Neural cell (in vitro differentiated cells): ENCODE measurements at regions not wholly inside any gene's neighbourhood (a gene's known extent, or its start where the extent isn't known, plus 50 kb on each side); places are given as distances from the start of the nearest gene placed in this dataset.

Experiments
- EP300 ChIP-seq: fragments of 450-650 bp; conservative IDR thresholded peaks from 2 replicates; pipeline ENCODE4 v1.6.1; 2014; ENCODE audit warnings: antibody characterized with exemption, mild to moderate bottlenecking, moderate library complexity; ENCODE audit not compliant: poor library complexity, severe bottlenecking
- MXI1 ChIP-seq: fragments of 450-650 bp; conservative IDR thresholded peaks from 2 replicates; pipeline ENCODE4 v1.6.1; 2014; ENCODE audit warnings: antibody characterized with exemption, mild to moderate bottlenecking; ENCODE audit not compliant: poor library complexity, severe bottlenecking
- POLR2AphosphoS5 ChIP-seq: IDR thresholded peaks from 2 replicates; pipeline ENCODE4 v1.6.1; 2012
- RAD21 ChIP-seq: fragments of 450-650 bp; conservative IDR thresholded peaks from 2 replicates; pipeline ENCODE4 v1.6.1; 2014; ENCODE audit warnings: antibody characterized with exemption, mild to moderate bottlenecking, moderate library complexity
- TF ChIP-seq, protein P1 (sequence below): fragments of 450-650 bp; IDR thresholded peaks from 2 replicates; pipeline ENCODE4 v1.5.1; 2014; ENCODE audit warnings: antibody characterized with exemption, mild to moderate bottlenecking, moderate library complexity; ENCODE audit not compliant: poor library complexity, severe bottlenecking
- TF ChIP-seq, protein P2 (sequence below): IDR thresholded peaks from 2 replicates; pipeline ENCODE4 v1.6.1; 2012; ENCODE audit warnings: borderline replicate concordance

DNA sequence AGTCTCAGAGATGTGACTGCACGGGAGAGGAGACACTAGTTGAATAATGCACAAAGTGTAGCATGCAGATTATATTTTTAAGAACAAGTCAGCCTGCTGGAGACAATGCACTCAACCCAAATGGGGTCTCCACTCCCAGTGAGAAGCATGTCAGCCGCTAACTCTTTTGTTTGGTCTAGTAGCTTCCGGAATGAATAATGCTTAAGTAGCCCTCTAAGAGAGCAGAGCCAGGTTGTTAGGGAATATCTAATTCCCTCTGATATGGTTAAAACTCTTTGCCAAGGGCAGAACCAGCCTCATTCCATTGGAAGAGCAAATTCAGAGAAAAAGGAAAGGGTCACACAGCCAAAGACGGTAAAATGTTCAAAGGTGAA is 80.4 kb downstream of the DAD1 start:
- TF ChIP-seq POLR2AphosphoS5: no peak
- TF ChIP-seq, protein P1, sequence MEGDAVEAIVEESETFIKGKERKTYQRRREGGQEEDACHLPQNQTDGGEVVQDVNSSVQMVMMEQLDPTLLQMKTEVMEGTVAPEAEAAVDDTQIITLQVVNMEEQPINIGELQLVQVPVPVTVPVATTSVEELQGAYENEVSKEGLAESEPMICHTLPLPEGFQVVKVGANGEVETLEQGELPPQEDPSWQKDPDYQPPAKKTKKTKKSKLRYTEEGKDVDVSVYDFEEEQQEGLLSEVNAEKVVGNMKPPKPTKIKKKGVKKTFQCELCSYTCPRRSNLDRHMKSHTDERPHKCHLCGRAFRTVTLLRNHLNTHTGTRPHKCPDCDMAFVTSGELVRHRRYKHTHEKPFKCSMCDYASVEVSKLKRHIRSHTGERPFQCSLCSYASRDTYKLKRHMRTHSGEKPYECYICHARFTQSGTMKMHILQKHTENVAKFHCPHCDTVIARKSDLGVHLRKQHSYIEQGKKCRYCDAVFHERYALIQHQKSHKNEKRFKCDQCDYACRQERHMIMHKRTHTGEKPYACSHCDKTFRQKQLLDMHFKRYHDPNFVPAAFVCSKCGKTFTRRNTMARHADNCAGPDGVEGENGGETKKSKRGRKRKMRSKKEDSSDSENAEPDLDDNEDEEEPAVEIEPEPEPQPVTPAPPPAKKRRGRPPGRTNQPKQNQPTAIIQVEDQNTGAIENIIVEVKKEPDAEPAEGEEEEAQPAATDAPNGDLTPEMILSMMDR: no peak
- TF ChIP-seq, protein P2, sequence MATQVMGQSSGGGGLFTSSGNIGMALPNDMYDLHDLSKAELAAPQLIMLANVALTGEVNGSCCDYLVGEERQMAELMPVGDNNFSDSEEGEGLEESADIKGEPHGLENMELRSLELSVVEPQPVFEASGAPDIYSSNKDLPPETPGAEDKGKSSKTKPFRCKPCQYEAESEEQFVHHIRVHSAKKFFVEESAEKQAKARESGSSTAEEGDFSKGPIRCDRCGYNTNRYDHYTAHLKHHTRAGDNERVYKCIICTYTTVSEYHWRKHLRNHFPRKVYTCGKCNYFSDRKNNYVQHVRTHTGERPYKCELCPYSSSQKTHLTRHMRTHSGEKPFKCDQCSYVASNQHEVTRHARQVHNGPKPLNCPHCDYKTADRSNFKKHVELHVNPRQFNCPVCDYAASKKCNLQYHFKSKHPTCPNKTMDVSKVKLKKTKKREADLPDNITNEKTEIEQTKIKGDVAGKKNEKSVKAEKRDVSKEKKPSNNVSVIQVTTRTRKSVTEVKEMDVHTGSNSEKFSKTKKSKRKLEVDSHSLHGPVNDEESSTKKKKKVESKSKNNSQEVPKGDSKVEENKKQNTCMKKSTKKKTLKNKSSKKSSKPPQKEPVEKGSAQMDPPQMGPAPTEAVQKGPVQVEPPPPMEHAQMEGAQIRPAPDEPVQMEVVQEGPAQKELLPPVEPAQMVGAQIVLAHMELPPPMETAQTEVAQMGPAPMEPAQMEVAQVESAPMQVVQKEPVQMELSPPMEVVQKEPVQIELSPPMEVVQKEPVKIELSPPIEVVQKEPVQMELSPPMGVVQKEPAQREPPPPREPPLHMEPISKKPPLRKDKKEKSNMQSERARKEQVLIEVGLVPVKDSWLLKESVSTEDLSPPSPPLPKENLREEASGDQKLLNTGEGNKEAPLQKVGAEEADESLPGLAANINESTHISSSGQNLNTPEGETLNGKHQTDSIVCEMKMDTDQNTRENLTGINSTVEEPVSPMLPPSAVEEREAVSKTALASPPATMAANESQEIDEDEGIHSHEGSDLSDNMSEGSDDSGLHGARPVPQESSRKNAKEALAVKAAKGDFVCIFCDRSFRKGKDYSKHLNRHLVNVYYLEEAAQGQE: no peak
- TF ChIP-seq RAD21: no peak
- no peak for TF ChIP-seq EP300
- no peak for TF ChIP-seq MXI1
